ENCODE measurements at regions not wholly inside any gene's neighbourhood (a gene's known extent, or its start where the extent isn't known, plus 50 kb on each side); places are given as distances from the start of the nearest gene placed in this dataset.

DNA sequence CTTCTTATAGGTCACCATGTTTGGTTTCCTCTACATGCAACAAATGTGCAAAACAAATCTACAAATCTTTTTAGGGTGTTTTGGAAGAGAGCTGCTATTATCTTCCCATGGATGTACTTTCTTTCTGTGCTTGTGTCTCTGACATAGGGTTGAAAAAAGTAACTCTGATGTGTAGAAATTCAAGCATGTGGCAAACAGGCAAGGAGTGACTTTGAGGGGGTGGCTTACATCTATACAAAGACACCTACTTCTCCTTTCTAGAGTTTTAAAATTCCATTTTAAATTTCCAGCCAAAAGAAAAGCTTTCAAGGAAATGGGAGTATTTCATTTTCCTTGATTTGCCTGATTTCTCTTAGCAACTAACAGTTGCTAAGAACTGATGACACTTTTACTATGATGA is 904.8 kb upstream of the CELF4 start:
- DNase-seq (ENCODE audit: low spot score) = no peak
- H3K79me2 ChIP-seq (replicated peaks; ENCODE audit: insufficient read depth) = no peaks in the 10 kb centered on the region
- H3K27ac ChIP-seq (ENCODE audit: low read depth) = no peak overlapping the region
- no peaks in the 10 kb centered on the region for H3F3A ChIP-seq (replicated peaks; ENCODE audit: low read depth)
- ATAC-seq = no peak
- no peak overlapping the region for H3K27ac Mint-ChIP-seq
- no peaks in the 10 kb centered on the region for H3K27me3 ChIP-seq (ENCODE audit: insufficient read depth)
- peaks cover 2% of the 10 kb centered on the region for H3K27me3 Mint-ChIP-seq (ENCODE audit: insufficient read depth, low read depth, poor library complexity)
- H3K9me3 Mint-ChIP-seq = peaks cover 10% of the 10 kb centered on the region; the same call in 2 of the 3 replicates
- H3K4me1 Mint-ChIP-seq = no peaks in the 10 kb centered on the region
- no peak for TF ChIP-seq NANOG (IDR thresholded peaks at IDR 0.05; ENCODE audit: borderline replicate concordance)
- TF ChIP-seq, protein P1, sequence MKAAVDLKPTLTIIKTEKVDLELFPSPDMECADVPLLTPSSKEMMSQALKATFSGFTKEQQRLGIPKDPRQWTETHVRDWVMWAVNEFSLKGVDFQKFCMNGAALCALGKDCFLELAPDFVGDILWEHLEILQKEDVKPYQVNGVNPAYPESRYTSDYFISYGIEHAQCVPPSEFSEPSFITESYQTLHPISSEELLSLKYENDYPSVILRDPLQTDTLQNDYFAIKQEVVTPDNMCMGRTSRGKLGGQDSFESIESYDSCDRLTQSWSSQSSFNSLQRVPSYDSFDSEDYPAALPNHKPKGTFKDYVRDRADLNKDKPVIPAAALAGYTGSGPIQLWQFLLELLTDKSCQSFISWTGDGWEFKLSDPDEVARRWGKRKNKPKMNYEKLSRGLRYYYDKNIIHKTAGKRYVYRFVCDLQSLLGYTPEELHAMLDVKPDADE (IDR thresholded peaks at IDR 0.05) = no peak
- no peak for TF ChIP-seq POLR2AphosphoS5 (IDR thresholded peaks at IDR 0.05; ENCODE audit: low read depth)
- no peak for TF ChIP-seq STAT1 (IDR thresholded peaks at IDR 0.05; ENCODE audit: unreplicated experiment)
- no peak for TF ChIP-seq ZNF331 (CRISPR knock-in tag; IDR thresholded peaks at IDR 0.05; ENCODE audit: low read depth)
- TF ChIP-seq CTCF (conservative IDR thresholded peaks at IDR 0.05; ENCODE audit: low read depth in 2 of 2) = no peak
- no peak for TF ChIP-seq ZNF462 (CRISPR knock-in tag; IDR thresholded peaks at IDR 0.05)
- TF ChIP-seq JUNB (IDR thresholded peaks at IDR 0.05; ENCODE audit: unreplicated experiment) = no peak
- TF ChIP-seq ZNF114 (CRISPR knock-in tag; IDR thresholded peaks at IDR 0.05) = no peak
- no peak for TF ChIP-seq EZH2phosphoT487 (IDR thresholded peaks at IDR 0.05; ENCODE audit: unreplicated experiment)
- TF ChIP-seq CREB1 (CRISPR knock-in tag; IDR thresholded peaks at IDR 0.05; ENCODE audit: low read depth) = no peak
- peaks cover 7% of the 10 kb centered on the region for H3K36me3 Mint-ChIP-seq (ENCODE audit: low read depth)
- H2AFZ ChIP-seq = no peak overlapping the region
- H3K4me3 ChIP-seq = no peak overlapping the region
- no peaks in the 10 kb centered on the region for H3K36me3 ChIP-seq (ENCODE audit: insufficient read depth)
- H3K4me3 Mint-ChIP-seq = no peak overlapping the region
- peaks cover 5% of the 10 kb centered on the region for H3K9me2 ChIP-seq (ENCODE audit: insufficient read depth)
- H4K20me1 ChIP-seq (replicated peaks; ENCODE audit: insufficient read depth) = no peaks in the 10 kb centered on the region
- no peak overlapping the region for H3K4me2 ChIP-seq
- H3K4me1 ChIP-seq (ENCODE audit: insufficient read depth) = no peaks in the 10 kb centered on the region

Data from GM23338 (cell line).